ENCODE measurements at regions not wholly inside any gene's neighbourhood (a gene's known extent, or its start where the extent isn't known, plus 50 kb on each side); places are given as distances from the start of the nearest gene placed in this dataset.
"Not testable (repeated sequence)": the region's sequence is repeated elsewhere in the genome, so short reads cannot be mapped to it uniquely, and the experiment has no call there.

GRCh38 chr2:75853436-75853835 is 142.7 kb upstream of the GCFC2 start:
- Histone ChIP-seq H4K20me1 (ENCODE audit: insufficient read depth, low read length) (no peaks in the 10 kb centered on the region), H3K4me2 (ENCODE audit: insufficient read depth, low read length) (no peak overlapping the region), H3K9me3 (ENCODE audit: low read depth, low read length) (no peaks in the 10 kb centered on the region), H2AFZ (ENCODE audit: low read length) (no peak overlapping the region), H3K27me3 (ENCODE audit: insufficient read depth, low read length) (no peaks in the 10 kb centered on the region), H3K4me3 (ENCODE audit: insufficient read depth, low read length) (no peak overlapping the region), H3K36me3 (ENCODE audit: insufficient read depth, low read length) (no peaks in the 10 kb centered on the region), H3K4me1 (ENCODE audit: insufficient read depth, low read length) (no peaks in the 10 kb centered on the region), H3K79me2 (ENCODE audit: insufficient read depth, low read length) (no peaks in the 10 kb centered on the region), H3K27ac (ENCODE audit: low read depth, low read length) (no peak overlapping the region)
- TF ChIP-seq CTCF (IDR thresholded peaks at IDR 0.05; ENCODE audit: extremely low read depth, low read depth, low read length) = no peak
- no peak for DNase-seq (ENCODE audit: insufficient read length, low spot score, missing footprints)

- no peak for TF ChIP-seq CTCF (IDR thresholded peaks at IDR 0.05; ENCODE audit: extremely low read depth, low read depth, low read length)
- H3K4me3 ChIP-seq (ENCODE audit: insufficient read depth, low read length) = no peak overlapping the region
- H3K36me3 ChIP-seq (ENCODE audit: insufficient read depth, low read length) = no peaks in the 10 kb centered on the region
- H3K27me3 ChIP-seq (ENCODE audit: insufficient read depth, low read length) = no peaks in the 10 kb centered on the region
- DNase-seq (ENCODE audit: insufficient read length, low spot score, missing footprints) = no peak
- H4K20me1 ChIP-seq (ENCODE audit: insufficient read depth, low read length) = no peaks in the 10 kb centered on the region
- no peaks in the 10 kb centered on the region for H3K4me1 ChIP-seq (ENCODE audit: insufficient read depth, low read length)
- no peak overlapping the region for H3K4me2 ChIP-seq (ENCODE audit: insufficient read depth, low read length)
- H3K79me2 ChIP-seq (ENCODE audit: insufficient read depth, low read length) = no peaks in the 10 kb centered on the region
- H3K27ac ChIP-seq (ENCODE audit: low read depth, low read length) = no peak overlapping the region
- no peak overlapping the region for H2AFZ ChIP-seq (ENCODE audit: low read length)
- no peaks in the 10 kb centered on the region for H3K9me3 ChIP-seq (ENCODE audit: low read depth, low read length)
Observed at GRCh38 chr2:75852639-75853038, 141.9 kb upstream of the GCFC2 start.

- Histone ChIP-seq H3K4me2 (ENCODE audit: insufficient read depth, low read length) (no peak overlapping the region), H3K4me1 (ENCODE audit: insufficient read depth, low read length) (no peaks in the 10 kb centered on the region), H4K20me1 (ENCODE audit: insufficient read depth, low read length) (no peaks in the 10 kb centered on the region), H3K27me3 (ENCODE audit: insufficient read depth, low read length) (no peaks in the 10 kb centered on the region), H3K79me2 (ENCODE audit: insufficient read depth, low read length) (no peaks in the 10 kb centered on the region), H3K4me3 (ENCODE audit: insufficient read depth, low read length) (no peak overlapping the region), H3K27ac (ENCODE audit: low read depth, low read length) (no peak overlapping the region), H3K36me3 (ENCODE audit: insufficient read depth, low read length) (no peaks in the 10 kb centered on the region), H2AFZ (ENCODE audit: low read length) (no peak overlapping the region), H3K9me3 (ENCODE audit: low read depth, low read length) (no peaks in the 10 kb centered on the region)
- TF ChIP-seq CTCF (IDR thresholded peaks at IDR 0.05; ENCODE audit: extremely low read depth, low read depth, low read length) = no peak
- DNase-seq (ENCODE audit: insufficient read length, low spot score, missing footprints) = no peak
Observed at GRCh38 chr2:75846683-75847190, 136.0 kb upstream of the GCFC2 start.

- H4K20me1 ChIP-seq (ENCODE audit: insufficient read depth, low read length) = no peaks in the 10 kb centered on the region
- no peak overlapping the region for H3K4me3 ChIP-seq (ENCODE audit: insufficient read depth, low read length)
- no peaks in the 10 kb centered on the region for H3K36me3 ChIP-seq (ENCODE audit: insufficient read depth, low read length)
- no peaks in the 10 kb centered on the region for H3K79me2 ChIP-seq (ENCODE audit: insufficient read depth, low read length)
- H3K27me3 ChIP-seq (ENCODE audit: insufficient read depth, low read length) = no peaks in the 10 kb centered on the region
- H3K9me3 ChIP-seq (ENCODE audit: low read depth, low read length) = no peaks in the 10 kb centered on the region
- DNase-seq (ENCODE audit: insufficient read length, low spot score, missing footprints) = no peak
- no peak overlapping the region for H3K4me2 ChIP-seq (ENCODE audit: insufficient read depth, low read length)
- H3K27ac ChIP-seq (ENCODE audit: low read depth, low read length) = no peak overlapping the region
- no peaks in the 10 kb centered on the region for H3K4me1 ChIP-seq (ENCODE audit: insufficient read depth, low read length)
- no peak overlapping the region for H2AFZ ChIP-seq (ENCODE audit: low read length)
- no peak for TF ChIP-seq CTCF (IDR thresholded peaks at IDR 0.05; ENCODE audit: extremely low read depth, low read depth, low read length)
Observed at GRCh38 chr2:75844651-75845050, 133.9 kb upstream of the GCFC2 start.

- not testable (repeated sequence) for H3K4me2 ChIP-seq (ENCODE audit: insufficient read depth, low read length); H4K20me1 ChIP-seq (ENCODE audit: insufficient read depth, low read length); H3K4me3 ChIP-seq (ENCODE audit: insufficient read depth, low read length); H3K79me2 ChIP-seq (ENCODE audit: insufficient read depth, low read length); DNase-seq (ENCODE audit: insufficient read length, low spot score, missing footprints); H3K27me3 ChIP-seq (ENCODE audit: insufficient read depth, low read length); H3K36me3 ChIP-seq (ENCODE audit: insufficient read depth, low read length); H3K27ac ChIP-seq (ENCODE audit: low read depth, low read length); H3K4me1 ChIP-seq (ENCODE audit: insufficient read depth, low read length); H3K9me3 ChIP-seq (ENCODE audit: low read depth, low read length); H2AFZ ChIP-seq (ENCODE audit: low read length)
Observed at GRCh38 chr2:75834588-75834987, 123.9 kb upstream of the GCFC2 start.
